ENCODE measurements at regions not wholly inside any gene's neighbourhood (a gene's known extent, or its start where the extent isn't known, plus 50 kb on each side); places are given as distances from the start of the nearest gene placed in this dataset.

DNA sequence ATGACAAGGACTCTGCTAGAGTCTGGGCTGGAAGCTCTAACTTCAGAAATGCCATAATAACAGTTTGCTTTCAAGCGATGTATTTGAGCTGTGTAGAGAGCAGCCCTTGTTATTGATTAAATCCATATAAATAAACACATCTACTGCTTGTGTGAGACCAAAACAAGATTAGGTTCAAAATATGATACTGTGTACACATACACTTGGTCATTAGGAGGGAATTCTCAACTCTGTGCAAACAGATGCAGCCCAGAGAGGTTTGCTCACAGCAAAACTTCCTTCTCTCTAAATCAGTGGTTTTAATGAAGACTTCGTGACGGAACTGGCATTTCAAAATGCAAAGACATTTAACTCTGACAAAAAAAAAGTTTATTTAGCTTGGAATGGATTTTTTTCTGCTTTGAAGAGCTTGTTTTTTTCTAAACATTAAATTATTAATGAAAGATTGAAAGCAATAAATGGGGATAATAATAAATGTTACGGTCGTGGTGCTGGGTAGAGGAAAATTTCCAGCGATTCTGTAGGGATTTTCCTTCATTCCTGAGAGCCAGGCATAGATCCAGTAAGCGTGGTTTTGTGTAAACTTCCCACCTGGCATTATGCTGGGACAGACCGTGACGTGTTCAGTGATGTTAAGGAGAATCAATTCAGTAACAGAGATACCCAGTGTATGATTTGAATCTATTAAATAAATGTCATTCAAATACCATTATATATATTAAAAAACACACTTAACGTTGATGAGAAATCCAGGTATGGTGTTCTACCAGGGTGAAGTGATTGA, 213.7 kb downstream of the TEX29 start:
- Mint-ChIP-seq H3K4me3 (ENCODE audit: low read depth) (peak overlapping the region; percentile 10), H3K27me3 (peaks cover 96% of the 10 kb centered on the region), H3K36me3 (ENCODE audit: insufficient read depth) (no peaks in the 10 kb centered on the region), H3K27ac (no peak overlapping the region), H3K4me1 (ENCODE audit: low read depth) (peaks cover 14% of the 10 kb centered on the region), H3K9me3 (ENCODE audit: low read depth) (no peaks in the 10 kb centered on the region)
- DNase-seq (ENCODE audit: low spot score, unreplicated experiment) = no peak
- no peak for TF ChIP-seq CTCF (IDR thresholded peaks at IDR 0.05; ENCODE audit: unreplicated experiment)

DNA sequence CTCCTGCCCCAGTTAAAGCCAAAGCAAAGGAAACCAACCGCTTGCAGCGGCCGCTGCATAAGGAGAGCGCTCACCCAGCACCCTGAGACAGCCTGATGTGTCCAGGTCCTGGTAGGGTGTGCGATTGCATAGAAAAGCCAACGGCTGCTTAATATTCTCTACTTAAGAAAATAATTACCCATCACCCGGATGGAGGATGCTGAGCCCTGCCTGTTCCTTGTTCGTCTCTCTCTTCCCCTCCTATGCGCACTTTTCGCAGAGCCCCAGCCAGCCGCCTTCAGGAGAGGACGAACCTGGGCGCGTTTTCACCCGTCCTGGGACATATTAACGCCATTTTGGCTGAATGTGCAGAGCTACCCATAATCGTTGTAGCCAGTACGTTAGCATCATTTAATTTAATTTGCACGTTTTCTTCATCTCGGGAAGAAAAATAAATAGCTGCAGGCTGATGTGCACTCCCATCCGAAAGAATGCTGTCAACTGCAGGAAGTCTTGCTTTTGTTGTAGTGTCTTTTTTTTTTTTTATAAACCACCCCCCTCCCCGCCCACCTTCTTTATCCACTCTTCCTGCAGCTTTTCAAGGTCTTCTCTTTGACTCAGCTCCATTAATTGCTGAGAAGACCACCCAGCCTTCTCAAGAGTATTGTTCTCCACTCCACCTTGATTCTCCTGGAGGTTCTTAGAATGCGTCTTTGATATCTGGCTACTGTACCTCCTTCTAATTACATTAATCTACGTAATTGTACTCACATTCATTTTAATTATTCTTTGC, 214.5 kb downstream of the TEX29 start:
- H3K27ac Mint-ChIP-seq = no peak overlapping the region
- TF ChIP-seq CTCF (IDR thresholded peaks at IDR 0.05; ENCODE audit: unreplicated experiment) = no peak
- H3K27me3 Mint-ChIP-seq = peaks cover 96% of the 10 kb centered on the region
- no peaks in the 10 kb centered on the region for H3K9me3 Mint-ChIP-seq (ENCODE audit: low read depth)
- no peak for DNase-seq (ENCODE audit: low spot score, unreplicated experiment)
- H3K4me1 Mint-ChIP-seq (ENCODE audit: low read depth) = peaks cover 14% of the 10 kb centered on the region
- no peak overlapping the region for H3K4me3 Mint-ChIP-seq (ENCODE audit: low read depth)
- no peaks in the 10 kb centered on the region for H3K36me3 Mint-ChIP-seq (ENCODE audit: insufficient read depth)

- H3K36me3 Mint-ChIP-seq (ENCODE audit: insufficient read depth) = no peaks in the 10 kb centered on the region
- H3K27me3 Mint-ChIP-seq = peaks cover 96% of the 10 kb centered on the region
- no peak for DNase-seq (ENCODE audit: low spot score, unreplicated experiment)
- H3K4me1 Mint-ChIP-seq (ENCODE audit: low read depth) = peaks cover 14% of the 10 kb centered on the region
- no peaks in the 10 kb centered on the region for H3K9me3 Mint-ChIP-seq (ENCODE audit: low read depth)
- no peak for TF ChIP-seq CTCF (IDR thresholded peaks at IDR 0.05; ENCODE audit: unreplicated experiment)
- H3K4me3 Mint-ChIP-seq (ENCODE audit: low read depth) = no peak overlapping the region
- H3K27ac Mint-ChIP-seq = no peak overlapping the region
Observed at GRCh38 chr13:111535523-111535811, 215.0 kb downstream of the TEX29 start.

GRCh38 chr13:111536075-111536642, 215.7 kb downstream of the TEX29 start:
- no peak overlapping the region for H3K27ac Mint-ChIP-seq
- DNase-seq (ENCODE audit: low spot score, unreplicated experiment) = no peak
- no peaks in the 10 kb centered on the region for H3K36me3 Mint-ChIP-seq (ENCODE audit: insufficient read depth)
- H3K4me3 Mint-ChIP-seq (ENCODE audit: low read depth) = no peak overlapping the region
- H3K27me3 Mint-ChIP-seq = peaks cover 97% of the 10 kb centered on the region
- no peak for TF ChIP-seq CTCF (IDR thresholded peaks at IDR 0.05; ENCODE audit: unreplicated experiment)
- H3K4me1 Mint-ChIP-seq (ENCODE audit: low read depth) = peaks cover 14% of the 10 kb centered on the region
- no peaks in the 10 kb centered on the region for H3K9me3 Mint-ChIP-seq (ENCODE audit: low read depth)

DNA sequence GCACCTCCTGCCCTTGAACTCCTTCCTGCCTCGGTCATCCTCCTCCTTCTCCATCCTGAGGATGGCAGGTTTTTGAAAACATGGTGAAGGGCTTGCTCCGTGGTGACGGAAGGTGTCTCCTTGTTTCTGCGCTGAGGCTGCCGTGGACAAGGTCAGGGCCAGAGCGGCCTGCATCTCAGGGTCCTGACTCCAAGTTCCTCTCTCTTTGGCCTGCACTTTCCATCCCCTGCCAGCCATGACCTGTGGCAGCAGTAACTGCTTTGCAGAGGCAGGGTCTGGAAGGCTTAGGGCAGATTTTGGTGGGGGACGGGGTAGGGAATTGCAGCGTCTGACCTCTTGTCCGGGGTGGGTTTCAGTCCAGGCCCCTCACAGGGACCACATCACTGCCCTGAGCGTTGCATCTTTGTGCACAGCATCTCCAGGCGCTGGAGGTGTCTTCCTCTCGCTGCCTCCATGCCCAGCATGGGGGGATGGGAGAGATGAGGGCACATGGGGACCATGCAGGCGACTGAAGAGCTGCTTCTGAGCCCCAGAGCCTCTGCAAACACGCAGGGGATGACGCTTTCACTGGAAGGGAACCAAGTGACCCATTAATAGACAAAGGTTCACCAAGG, 216.8 kb downstream of the TEX29 start:
- TF ChIP-seq CTCF (IDR thresholded peaks at IDR 0.05; ENCODE audit: unreplicated experiment) = no peak
- Mint-ChIP-seq H3K4me3 (ENCODE audit: low read depth) (no peak overlapping the region), H3K36me3 (ENCODE audit: insufficient read depth) (no peaks in the 10 kb centered on the region), H3K27ac (no peak overlapping the region), H3K9me3 (ENCODE audit: low read depth) (no peaks in the 10 kb centered on the region), H3K4me1 (ENCODE audit: low read depth) (peaks cover 13% of the 10 kb centered on the region), H3K27me3 (peaks cover 98% of the 10 kb centered on the region)
- DNase-seq (ENCODE audit: low spot score, unreplicated experiment) = no peak

All from progenitor cell of endocrine pancreas (in vitro differentiated cells).